IPS DF 6.9 (cell line): ENCODE measurements at regions not wholly inside any gene's neighbourhood (a gene's known extent, or its start where the extent isn't known, plus 50 kb on each side); places are given as distances from the start of the nearest gene placed in this dataset.
"Not testable (repeated sequence)": the region's sequence is repeated elsewhere in the genome, so short reads cannot be mapped to it uniquely, and the experiment has no call there.

Experiments
- DNase-seq: peaks from one replicate; pipeline ENCODE4 v3.0.0-alpha.2; 2013; ENCODE audit warnings: low read depth, low spot score
- H3K27ac ChIP-seq: one replicate; pipeline ENCODE4 v1.5.1; 2013; ENCODE audit warnings: low read length, control low read depth
- H3K27me3 ChIP-seq: 2 replicates; pipeline ENCODE4 v1.6.1; 2013; ENCODE audit warnings: mild to moderate bottlenecking, low read length; ENCODE audit not compliant: control insufficient read depth, insufficient read depth
- H3K36me3 ChIP-seq: 2 replicates; pipeline ENCODE4 v1.6.1; 2013; ENCODE audit warnings: low read length; ENCODE audit not compliant: control insufficient read depth, insufficient read depth
- H3K4me1 ChIP-seq: 2 replicates; pipeline ENCODE4 v1.6.1; 2013; ENCODE audit warnings: low read length; ENCODE audit not compliant: control insufficient read depth, insufficient read depth
- H3K4me3 ChIP-seq: 2 replicates; pipeline ENCODE4 v1.5.1; 2013; ENCODE audit warnings: mild to moderate bottlenecking, low read length
- H3K9me3 ChIP-seq: 2 replicates; pipeline ENCODE4 v1.6.1; 2013; ENCODE audit warnings: low read length, inconsistent platforms; ENCODE audit not compliant: control insufficient read depth, insufficient read depth
- WGBS: extraction: QIAGEN DNeasy Blood & Tissue Kit; methylation state at CpG from one replicate; pipeline ENCODE4 v1.1.7; 2013; ENCODE audit warnings: mixed read lengths, missing lambda C conversion rate; ENCODE audit not compliant: insufficient read length, insufficient coverage; 5-methylcytosine and 5-hydroxymethylcytosine counted together

- H3K36me3 ChIP-seq = no peaks in the 10 kb centered on the region
- H3K9me3 ChIP-seq = no peaks in the 10 kb centered on the region
- H3K4me1 ChIP-seq = no peaks in the 10 kb centered on the region
- H3K27me3 ChIP-seq = no peaks in the 10 kb centered on the region
- no CpG with 5 or more reads among the region's 5 CpGs for WGBS
- no peak overlapping the region for H3K4me3 ChIP-seq
- no peak overlapping the region for H3K27ac ChIP-seq
- no peak for DNase-seq
Observed at GRCh38 chr1:14173598-14173997, 424.9 kb upstream of the KAZN start.

GRCh38 chr1:14177866-14178265 lies 420.6 kb upstream of the KAZN start:
- H3K4me3 ChIP-seq, H3K4me1 ChIP-seq, H3K27me3 ChIP-seq, H3K36me3 ChIP-seq, H3K9me3 ChIP-seq, DNase-seq, H3K27ac ChIP-seq: not testable (repeated sequence)
- WGBS = no CpG with 5 or more reads among the region's 5 CpGs

GRCh38 chr1:14180738-14181137 lies 417.7 kb upstream of the KAZN start:
- H3K27ac ChIP-seq = no peak overlapping the region
- no peak for DNase-seq
- peaks cover 2% of the 10 kb centered on the region; the same call in 1 of the 2 replicates for H3K4me1 ChIP-seq
- H3K36me3 ChIP-seq = no peaks in the 10 kb centered on the region
- WGBS = no CpG with 5 or more reads among the region's 4 CpGs
- H3K27me3 ChIP-seq = no peaks in the 10 kb centered on the region
- H3K4me3 ChIP-seq = no peak overlapping the region
- H3K9me3 ChIP-seq = no peaks in the 10 kb centered on the region

GRCh38 chr1:14181191-14181795 lies 417.2 kb upstream of the KAZN start:
- H3K27ac ChIP-seq = no peak overlapping the region
- peaks cover 2% of the 10 kb centered on the region; the same call in 1 of the 2 replicates for H3K4me1 ChIP-seq
- no peak overlapping the region for H3K4me3 ChIP-seq
- DNase-seq = no peak
- no peaks in the 10 kb centered on the region for H3K9me3 ChIP-seq
- no peaks in the 10 kb centered on the region for H3K27me3 ChIP-seq
- no peaks in the 10 kb centered on the region for H3K36me3 ChIP-seq
- WGBS = no CpG with 5 or more reads among the region's 9 CpGs

GRCh38 chr1:14182856-14183255 lies 415.6 kb upstream of the KAZN start:
- Histone ChIP-seq H3K4me3 (no peak overlapping the region), H3K9me3 (no peaks in the 10 kb centered on the region), H3K27ac (no peak overlapping the region), H3K27me3 (no peaks in the 10 kb centered on the region), H3K36me3 (no peaks in the 10 kb centered on the region), H3K4me1 (peaks cover 2% of the 10 kb centered on the region; the same call in 1 of the 2 replicates)
- DNase-seq = no peak
- no CpG with 5 or more reads among the region's 5 CpGs for WGBS

- no peaks in the 10 kb centered on the region for H3K27me3 ChIP-seq
- no peaks in the 10 kb centered on the region for H3K36me3 ChIP-seq
- WGBS = no CpG with 5 or more reads among the region's 11 CpGs
- H3K27ac ChIP-seq = no peak overlapping the region
- no peaks in the 10 kb centered on the region for H3K9me3 ChIP-seq
- peaks cover 2% of the 10 kb centered on the region; the same call in 1 of the 2 replicates for H3K4me1 ChIP-seq
- no peak for DNase-seq
- H3K4me3 ChIP-seq = no peak overlapping the region
Observed at GRCh38 chr1:14183329-14183728, 415.2 kb upstream of the KAZN start.

DNA sequence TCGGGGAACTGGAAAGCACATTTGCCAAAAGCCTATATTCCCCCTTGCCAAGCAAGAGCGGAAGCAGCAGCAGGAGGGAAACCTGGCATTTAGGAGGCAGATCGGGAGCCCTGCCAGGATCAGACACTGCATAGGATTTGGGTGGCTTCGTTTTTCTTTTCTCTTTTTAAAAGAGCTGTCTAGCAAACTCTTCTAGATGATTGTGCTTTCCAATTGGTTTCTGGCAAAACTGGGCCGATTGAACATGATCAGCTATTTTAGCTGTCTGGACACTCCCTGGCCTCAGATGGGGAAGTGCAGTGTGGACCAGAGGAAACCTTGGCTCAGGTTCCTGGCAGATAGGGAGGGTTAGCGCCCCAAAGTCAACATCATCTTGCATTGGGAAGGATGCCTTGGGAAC lies 414.0 kb upstream of the KAZN start:
- no peak for DNase-seq
- Histone ChIP-seq H3K27ac (no peak overlapping the region), H3K4me3 (no peak overlapping the region), H3K27me3 (no peaks in the 10 kb centered on the region), H3K9me3 (no peaks in the 10 kb centered on the region), H3K36me3 (no peaks in the 10 kb centered on the region), H3K4me1 (peaks cover 2% of the 10 kb centered on the region; the same call in 1 of the 2 replicates)
- WGBS = no CpG with 5 or more reads among the region's 6 CpGs

DNA sequence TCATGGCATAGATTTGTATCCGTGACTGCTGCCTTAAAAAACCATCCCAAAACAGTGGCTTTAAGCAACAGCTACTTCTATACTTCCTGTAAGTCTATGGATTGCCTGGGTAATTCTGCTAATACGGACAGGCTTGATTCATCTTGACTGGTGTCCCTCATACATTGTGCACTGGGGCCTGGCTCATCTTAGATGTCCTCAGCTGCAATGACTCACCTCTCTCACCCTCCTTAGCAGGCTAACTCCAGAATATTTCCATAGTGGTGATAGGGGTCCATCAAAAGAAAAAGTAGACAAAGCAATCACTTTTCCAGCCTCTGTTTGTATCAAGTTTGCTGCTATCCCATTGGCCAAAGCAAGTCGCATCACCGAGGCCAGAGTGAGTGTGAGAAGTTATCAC lies 409.1 kb upstream of the KAZN start:
- Histone ChIP-seq H3K9me3 (no peaks in the 10 kb centered on the region), H3K36me3 (no peaks in the 10 kb centered on the region), H3K4me3 (no peak overlapping the region), H3K4me1 (no peaks in the 10 kb centered on the region), H3K27ac (no peak overlapping the region), H3K27me3 (no peaks in the 10 kb centered on the region)
- no CpG with 5 or more reads among the region's 4 CpGs for WGBS
- no peak for DNase-seq

DNA sequence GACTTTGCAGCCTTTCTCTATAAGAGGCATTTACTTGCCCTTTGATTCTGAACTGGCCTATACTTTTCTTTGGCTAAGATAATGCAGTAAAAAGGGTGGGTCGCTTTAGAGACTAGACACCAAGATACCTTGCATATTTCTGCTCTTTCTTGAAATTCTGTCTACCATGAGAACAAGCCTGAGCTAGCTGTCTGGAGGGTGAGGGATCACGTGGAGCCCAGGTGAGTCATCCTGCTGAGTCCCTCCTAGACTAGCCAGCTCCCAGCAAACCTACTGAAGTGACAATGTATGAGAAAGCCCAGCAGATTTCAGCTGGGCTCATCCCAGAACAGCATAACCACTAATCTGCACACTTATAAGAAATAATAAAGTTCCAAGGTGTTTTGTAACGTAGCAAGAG lies 408.0 kb upstream of the KAZN start:
- no peaks in the 10 kb centered on the region for H3K36me3 ChIP-seq
- no peaks in the 10 kb centered on the region for H3K27me3 ChIP-seq
- H3K4me3 ChIP-seq = no peak overlapping the region
- H3K27ac ChIP-seq = no peak overlapping the region
- DNase-seq = no peak
- WGBS = no CpG with 5 or more reads among the region's 3 CpGs
- no peaks in the 10 kb centered on the region for H3K9me3 ChIP-seq
- H3K4me1 ChIP-seq = no peaks in the 10 kb centered on the region

- H3K4me1 ChIP-seq = no peaks in the 10 kb centered on the region
- no peak for DNase-seq
- H3K4me3 ChIP-seq = no peak overlapping the region
- H3K36me3 ChIP-seq = no peaks in the 10 kb centered on the region
- no peak overlapping the region for H3K27ac ChIP-seq
- H3K9me3 ChIP-seq = no peaks in the 10 kb centered on the region
- no peaks in the 10 kb centered on the region for H3K27me3 ChIP-seq
- WGBS = no CpG with 5 or more reads among the region's 3 CpGs
Observed at GRCh38 chr1:14194511-14194910, 404.0 kb upstream of the KAZN start.

DNA sequence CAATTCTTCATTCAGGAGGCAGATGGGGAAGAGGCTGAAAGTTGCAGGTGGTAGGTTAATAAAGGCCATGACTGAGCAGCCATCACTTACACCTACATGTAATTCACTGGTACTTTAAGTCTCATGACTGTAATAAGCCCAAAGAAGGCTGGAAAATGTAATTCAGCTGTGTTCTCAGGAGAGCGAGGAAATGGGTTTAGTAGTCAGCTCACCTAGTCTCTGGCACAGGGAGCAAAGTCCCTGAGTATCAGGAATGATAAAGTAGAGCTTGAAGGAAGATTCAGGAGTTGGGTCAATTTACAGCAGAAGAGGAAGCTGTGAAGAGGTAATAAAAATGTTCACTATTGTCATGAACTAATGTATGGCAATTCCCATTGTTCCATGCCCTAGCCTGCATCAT lies 393.4 kb upstream of the KAZN start:
- no peak overlapping the region for H3K27ac ChIP-seq
- no peak overlapping the region for H3K4me3 ChIP-seq
- no peaks in the 10 kb centered on the region for H3K36me3 ChIP-seq
- no peaks in the 10 kb centered on the region for H3K27me3 ChIP-seq
- WGBS = no CpG with 5 or more reads among the region's 1 CpG
- no peak for DNase-seq
- no peaks in the 10 kb centered on the region for H3K9me3 ChIP-seq
- no peaks in the 10 kb centered on the region for H3K4me1 ChIP-seq
